IMR-90 (cell line): ENCODE measurements at regions not wholly inside any gene's neighbourhood (a gene's known extent, or its start where the extent isn't known, plus 50 kb on each side); places are given as distances from the start of the nearest gene placed in this dataset.

ENCODE experiments used
- ATAC-seq: fragments of 200-7000 bp; cut with Tn5 transposase; 2 replicates; pipeline ENCODE4 v1.9.1; 2020; ENCODE audit warnings: low read depth, mild to moderate bottlenecking, moderate library complexity
- BruUV-seq: library from RNA; stranded (reverse); fragments of 400-500 nt; replicated peaks from 2 replicates; lab custom pipeline; 2021; lab: Mats Ljungman, UMichigan
- CTCF ChIA-PET: fragments of 300-600 bp; formaldehyde crosslinking; extraction: SDS; loops from one replicate; lab custom pipeline; 2021; ENCODE audit warnings: antibody characterized with exemption; lab: Yijun Ruan, JAX
- POLR2A ChIA-PET: fragments of 300-600 bp; sonication (Branson Sonifier 250); formaldehyde crosslinking; loops from one replicate; lab custom pipeline; 2022; ENCODE audit warnings: antibody characterized with exemption; ENCODE audit not compliant: unreplicated experiment; lab: Charles Lee
- DNase-seq: peaks from one replicate; pipeline ENCODE4 v3.0.0; 2013
- H2AFZ ChIP-seq: replicated peaks from 2 replicates; pipeline ENCODE3; 2013; ENCODE audit warnings: low read length, mild to moderate bottlenecking; ENCODE audit not compliant: poor library complexity
- H2AK5ac ChIP-seq: 2 replicates; pipeline ENCODE4 v1.6.1; 2013; ENCODE audit warnings: low read depth, low read length, inconsistent platforms
- H2AK9ac ChIP-seq: replicated peaks from 2 replicates; pipeline ENCODE3; 2013; ENCODE audit warnings: mild to moderate bottlenecking, low read depth, low read length, moderate library complexity; ENCODE audit not compliant: poor library complexity
- H2BK120ac ChIP-seq: 2 replicates; pipeline ENCODE4 v1.6.1; 2013; ENCODE audit warnings: low read depth, low read length, inconsistent platforms
- H2BK15ac ChIP-seq: 3 replicates; pipeline ENCODE4 v1.6.1; 2013; ENCODE audit warnings: low read depth, low read length, inconsistent platforms
- H2BK20ac ChIP-seq: 2 replicates; pipeline ENCODE4 v1.6.1; 2013; ENCODE audit warnings: low read depth, mild to moderate bottlenecking, inconsistent platforms, low read length, moderate library complexity
- H2BK5ac ChIP-seq: 2 replicates; pipeline ENCODE4 v1.6.1; 2013; ENCODE audit warnings: mild to moderate bottlenecking, low read depth, low read length, inconsistent platforms; ENCODE audit not compliant: poor library complexity, severe bottlenecking
- H3K14ac ChIP-seq: replicated peaks from 2 replicates; pipeline ENCODE4 v1.6.1; 2013; ENCODE audit warnings: low read depth, low read length, inconsistent platforms
- H3K18ac ChIP-seq: 2 replicates; pipeline ENCODE4 v1.6.1; 2013; ENCODE audit warnings: low read depth, low read length, control low read depth
- H3K23ac ChIP-seq: 2 replicates; pipeline ENCODE4 v1.6.1; 2013; ENCODE audit warnings: low read depth, low read length, inconsistent platforms
- H3K27ac ChIP-seq: 2 replicates; pipeline ENCODE4 v1.5.1; 2013; ENCODE audit warnings: mild to moderate bottlenecking, control low read depth, low read length; ENCODE audit not compliant: insufficient read depth
- H3K27me3 ChIP-seq: 2 replicates; pipeline ENCODE4 v1.6.1; 2013; ENCODE audit warnings: low read length; ENCODE audit not compliant: control insufficient read depth, insufficient read depth
- H3K36me3 ChIP-seq: 2 replicates; pipeline ENCODE4 v1.6.1; 2013; ENCODE audit warnings: low read length, mixed read lengths; ENCODE audit not compliant: control insufficient read depth, insufficient read depth
- H3K4ac ChIP-seq: 2 replicates; pipeline ENCODE4 v1.6.1; 2013; ENCODE audit warnings: low read depth, low read length, inconsistent platforms
- H3K4me1 ChIP-seq: 2 replicates; pipeline ENCODE4 v1.6.1; 2013; ENCODE audit warnings: low read length, mixed read lengths; ENCODE audit not compliant: control insufficient read depth, insufficient read depth
- H3K4me2 ChIP-seq: 2 replicates; pipeline ENCODE4 v1.6.1; 2013; ENCODE audit warnings: low read depth, mild to moderate bottlenecking, control low read depth, low read length, moderate library complexity
- H3K4me3 ChIP-seq: 2 replicates; pipeline ENCODE4 v1.5.1; 2013; ENCODE audit warnings: low read depth, mild to moderate bottlenecking, control low read depth, low read length, moderate library complexity; ENCODE audit not compliant: insufficient read depth
- H3K56ac ChIP-seq: 2 replicates; pipeline ENCODE4 v1.6.1; 2013; ENCODE audit warnings: low read length, inconsistent platforms; ENCODE audit not compliant: insufficient read depth; ENCODE audit errors: extremely low read depth
- H3K79me1 ChIP-seq, 2 experiments: 2 replicates each; pipeline ENCODE4 v1.6.1; 2013; ENCODE audit warnings: low read length in 2 of 2, inconsistent platforms in 1 of 2, low read depth in 1 of 2
- H3K9ac ChIP-seq: 2 replicates; pipeline ENCODE4 v1.6.1; 2013; ENCODE audit warnings: low read depth, low read length, control low read depth
- H3K9me1 ChIP-seq: 2 replicates; pipeline ENCODE4 v1.6.1; 2013; ENCODE audit warnings: low read length, inconsistent platforms; ENCODE audit not compliant: insufficient read depth
- H3K9me3 ChIP-seq: 2 replicates; pipeline ENCODE4 v1.6.1; 2013; ENCODE audit warnings: low read length; ENCODE audit not compliant: control insufficient read depth, insufficient read depth
- H4K20me1 ChIP-seq: 2 replicates; pipeline ENCODE4 v1.6.1; 2013; ENCODE audit warnings: low read length, inconsistent platforms; ENCODE audit not compliant: insufficient read depth
- H4K5ac ChIP-seq: 2 replicates; pipeline ENCODE4 v1.6.1; 2013; ENCODE audit warnings: mild to moderate bottlenecking, low read depth, low read length, control low read depth
- H4K8ac ChIP-seq, 2 experiments: 2 replicates each; pipeline ENCODE4 v1.6.1; 2013; ENCODE audit warnings: low read depth in 2 of 2, low read length in 2 of 2, control low read depth in 1 of 2, inconsistent platforms in 1 of 2
- H4K91ac ChIP-seq: 2 replicates; pipeline ENCODE4 v1.6.1; 2013; ENCODE audit warnings: low read depth, low read length, inconsistent platforms; ENCODE audit not compliant: insufficient read depth
- CEBPB ChIP-seq: IDR thresholded peaks from 2 replicates; pipeline ENCODE4 v1.6.1; 2012; ENCODE audit warnings: low read depth, low read length, improper control_type of control experiment
- ELK1 ChIP-seq: fragments of 150-350 bp; IDR thresholded peaks from 2 replicates; pipeline ENCODE4 v1.6.1; 2016; ENCODE audit warnings: low read depth, mild to moderate bottlenecking, low read length, moderate library complexity, borderline replicate concordance
- RFX5 ChIP-seq: IDR thresholded peaks from 2 replicates; pipeline ENCODE4 v1.8.0; 2012; ENCODE audit warnings: low read depth, mild to moderate bottlenecking, low read length, moderate library complexity
- SMC3 ChIP-seq: fragments of 150-350 bp; IDR thresholded peaks from 2 replicates; pipeline ENCODE4 v1.6.1; 2016; ENCODE audit warnings: low read depth, mild to moderate bottlenecking, antibody characterized with exemption, low read length, moderate library complexity
- WGBS, 2 experiments: methylation state at CpG; one replicate each; pipeline versions ENCODE4 v1.1.5 to v1.1.7; 2013; ENCODE audit warnings: missing lambda C conversion rate in 2 of 2; ENCODE audit not compliant: insufficient read length in 1 of 2; ENCODE audit errors: extremely low coverage in 2 of 2; 5-methylcytosine and 5-hydroxymethylcytosine counted together
- dilution Hi-C: fragments of 300-500 bp; cut with HindIII; formaldehyde crosslinking; loops from one replicate; pipeline ENCODE4 v1.14.3; 2018; ENCODE audit warnings: low sequenced_read_pairs; ENCODE audit not compliant: unreplicated experiment
- in situ Hi-C: fragments of 300-500 bp; cut with MboI; formaldehyde crosslinking; loops from 3 replicates; pipeline ENCODE4 v1.14.3; 2019; ENCODE audit warnings: low sequenced_read_pairs, inconsistent platforms, mixed read lengths
- intact Hi-C: fragments of 100-400 bp; cut with micrococcal nuclease; formaldehyde crosslinking; loops from 2 replicates; pipeline ENCODE4 v1.10.0; 2022

GRCh38 chrX:40933132-40933705, 152.0 kb upstream of the USP9X start (continued):
- TF ChIP-seq RFX5 (no peak), SMC3 (no peak)

- H3K4ac ChIP-seq = peak overlapping the region; percentile 7; the same call in 1 of the 2 replicates
- peak; percentile 65 for DNase-seq
- no peak overlapping the region for H2AK9ac ChIP-seq
- H3K36me3 ChIP-seq = no peaks in the 10 kb centered on the region
- peak overlapping the region; percentile 76 for H3K27ac ChIP-seq
- dilution Hi-C loops = no loop called here
- 0 out of 2 replicates have a peak, but pooled peaks cover 2% of the 10 kb centered on the region for H3K4me1 ChIP-seq
- 40% methylated on average over 1 of the region's 5 CpGs; no CpG with 5 or more reads in 1 of the 2 experiments for WGBS, 2 experiments
- ChIA-PET CTCF (no interaction called here), POLR2A (no interaction called here)
- ATAC-seq = peak; percentile 66
- H3K9ac ChIP-seq = peak overlapping the region; percentile 40; the same call in 1 of the 2 replicates
- no peaks in the 10 kb centered on the region for H4K20me1 ChIP-seq
- H3K27me3 ChIP-seq = no peaks in the 10 kb centered on the region
- TF ChIP-seq CEBPB = peak; percentile 32; the same call in 1 of the 2 replicates
- no peak for TF ChIP-seq ELK1
- intact Hi-C loops = loop anchor here (1.0 kb wide), 1 partner anchor 181 kb away; no protein-coding TSS in a partner anchor
- H4K91ac ChIP-seq = peak overlapping the region; percentile 55; the same call in 1 of the 2 replicates
- peaks cover 0 to 3% of the 10 kb centered on the region in 2 experiments; a peak in 1 of 4 replicates for H3K79me1 ChIP-seq
- peak overlapping the region; percentile 17; the same call in 1 of the 3 replicates for H2BK15ac ChIP-seq
- peak overlapping the region; percentile 79 for H3K4me2 ChIP-seq
- peak overlapping the region; percentile 68 for H2AFZ ChIP-seq
- no peaks in the 10 kb centered on the region for H3K9me3 ChIP-seq
- H3K18ac ChIP-seq = peak overlapping the region; percentile 71
- H4K8ac ChIP-seq = peak overlapping the region in 1 of 2 experiments; percentile 64; a peak in 3 of 4 replicates
- no peak overlapping the region for H2AK5ac ChIP-seq
- peak overlapping the region; percentile 46 for H3K14ac ChIP-seq
- H3K56ac ChIP-seq = peak overlapping the region; percentile 63
- in situ Hi-C loops = no loop called here
- no peak overlapping the region for H3K23ac ChIP-seq
- H3K4me3 ChIP-seq = peak overlapping the region; percentile 35; the same call in 1 of the 2 replicates
- peak overlapping the region; percentile 74 for H2BK5ac ChIP-seq
- no TSS peak for BruUV-seq
- H4K5ac ChIP-seq = peak overlapping the region; percentile 6
- peak overlapping the region; percentile 67; the same call in 1 of the 2 replicates for H2BK120ac ChIP-seq
- H3K9me1 ChIP-seq = no peaks in the 10 kb centered on the region
- H2BK20ac ChIP-seq = peak overlapping the region; percentile 77
Observed at GRCh38 chrX:40933706-40934425, 151.4 kb upstream of the USP9X start.
